ENCODE measurements at regions not wholly inside any gene's neighbourhood (a gene's known extent, or its start where the extent isn't known, plus 50 kb on each side); places are given as distances from the start of the nearest gene placed in this dataset.

- no peak overlapping the region for H2BK20ac ChIP-seq (ENCODE audit: low read length)
- no peaks in the 10 kb centered on the region for H3K9me3 ChIP-seq (ENCODE audit: insufficient read depth in 2 of 2, low read depth in 1 of 2, low read length in 1 of 2)
- no peak overlapping the region for H3K27ac ChIP-seq (ENCODE audit: low read depth, low read length)
- H3K4me3 ChIP-seq (ENCODE audit: extremely low read depth in 1 of 4, insufficient read depth in 2 of 4, low read depth in 3 of 4, low read length in 4 of 4) = no peak overlapping the region
- H3K27me3 ChIP-seq (replicated peaks in 1 of 4; ENCODE audit: control insufficient read depth in 3 of 4, extremely low read depth in 1 of 4, insufficient read depth in 3 of 4, low read length in 3 of 4) = no peaks in the 10 kb centered on the region
- H2BK120ac ChIP-seq (replicated peaks; ENCODE audit: low read depth, low read length) = no peak overlapping the region
- no peaks in the 10 kb centered on the region for H3K23me2 ChIP-seq (ENCODE audit: low read depth, low read length)
- peaks cover 0 to 3% (median 0%) of the 10 kb centered on the region in 4 experiments; a peak in 2 of 7 replicates for H3K4me1 ChIP-seq (replicated peaks in 1 of 4; ENCODE audit: control insufficient read depth in 3 of 4, insufficient read depth in 4 of 4, low read length in 3 of 4)
- H3K4me2 ChIP-seq (ENCODE audit: insufficient read depth in 1 of 2, low read depth in 2 of 2, low read length in 2 of 2) = no peak overlapping the region
- H2BK12ac ChIP-seq (ENCODE audit: low read depth, low read length) = no peak overlapping the region
- no peaks in the 10 kb centered on the region for H3K79me2 ChIP-seq (ENCODE audit: control insufficient read depth in 1 of 2, insufficient read depth in 2 of 2, low read length in 2 of 2)
- H3K4ac ChIP-seq (replicated peaks; ENCODE audit: insufficient read length, low read depth, low read length) = no peak overlapping the region
- no peak overlapping the region for H3K14ac ChIP-seq (ENCODE audit: insufficient read length)
- H3K56ac ChIP-seq (replicated peaks; ENCODE audit: insufficient read length, low read depth, low read length) = no peak overlapping the region
- POLR2A ChIA-PET (ENCODE audit: partially characterized antibody) = no interaction called here
- FAIRE-seq (no peak), DNase-seq (ENCODE audit: low read depth in 1 of 2, low spot score in 2 of 2) (no peak)
- no peak overlapping the region for H2AFZ ChIP-seq (ENCODE audit: low read length)
- no peak overlapping the region for H3K9ac ChIP-seq (replicated peaks in 1 of 4; ENCODE audit: extremely low read depth in 1 of 4, low read depth in 3 of 4, low read length in 3 of 4)
- TF ChIP-seq CHD2 (IDR thresholded peaks at IDR 0.05; ENCODE audit: low read length) (no peak), SP4 (IDR thresholded peaks at IDR 0.05; ENCODE audit: low read length) (no peak), ATF3 (IDR thresholded peaks at IDR 0.05; ENCODE audit: insufficient read depth, low read depth, low read length) (no peak), NANOG (IDR thresholded peaks at IDR 0.05; ENCODE audit: insufficient read depth, low read depth, low read length, poor library complexity, severe bottlenecking) (no peak), BACH1 (IDR thresholded peaks at IDR 0.05; ENCODE audit: low read length) (no peak), CTBP2 (IDR thresholded peaks at IDR 0.05; ENCODE audit: borderline replicate concordance, insufficient read depth, insufficient read length, low read length) (no peak)
- H2BK5ac ChIP-seq (ENCODE audit: low read depth, low read length) = no peak overlapping the region
- WGBS, 2 experiments (ENCODE audit: extremely low coverage in 1 of 2, insufficient coverage in 1 of 2, insufficient read length in 1 of 2, insufficient replicate concordance in 2 of 2, low coverage in 1 of 2, low lambda C conversion rate in 2 of 2, missing lambda C conversion rate in 1 of 2) = 85% methylated on average over 2 of the region's 2 CpGs; no CpG with 5 or more reads in 1 of the 2 experiments
- H4K91ac ChIP-seq (replicated peaks; ENCODE audit: insufficient read length, low read length) = no peak overlapping the region
- no peaks in the 10 kb centered on the region for H3K36me3 ChIP-seq (ENCODE audit: control insufficient read depth in 2 of 4, insufficient read depth in 4 of 4, low read length in 3 of 4)
- no peak overlapping the region for H2AK5ac ChIP-seq (ENCODE audit: low read depth, low read length)
- no peaks in the 10 kb centered on the region for H3K79me1 ChIP-seq (ENCODE audit: low read depth, low read length)
- CTCF ChIA-PET (ENCODE audit: partially characterized antibody) = interaction anchor here (1.5 to 2.4 kb wide), 2 partner anchors 26 to 528 kb away, joined by 4 to 8 read pairs; no protein-coding TSS in a partner anchor
- no peak overlapping the region for H4K8ac ChIP-seq (ENCODE audit: extremely low read depth, insufficient read depth, low read length)
- no peak overlapping the region for H3K23ac ChIP-seq (ENCODE audit: insufficient read length)
- H2BK15ac ChIP-seq (ENCODE audit: low read length) = no peak overlapping the region
- no peak overlapping the region for H4K5ac ChIP-seq (ENCODE audit: insufficient read length, low read depth, low read length)
- no peaks in the 10 kb centered on the region for H4K20me1 ChIP-seq (replicated peaks in 1 of 2; ENCODE audit: control insufficient read depth in 1 of 2, insufficient read depth in 2 of 2, low read length in 2 of 2)
- no peak overlapping the region for H3K18ac ChIP-seq (ENCODE audit: extremely low read depth, low read length)
Measured at GRCh38 chr5:152619756-152620155, 214.7 kb upstream of the NMUR2 start.
